Astrocyte of the hippocampus (primary cell): ENCODE measurements at regions not wholly inside any gene's neighbourhood (a gene's known extent, or its start where the extent isn't known, plus 50 kb on each side); places are given as distances from the start of the nearest gene placed in this dataset.
"Not testable (repeated sequence)": the region's sequence is repeated elsewhere in the genome, so short reads cannot be mapped to it uniquely, and the experiment has no call there.

Experiments used
- DNase-seq: peaks from one replicate; pipeline ENCODE4 v3.0.0; 2011; ENCODE audit warnings: low read depth, low spot score

GRCh38 chr5:101520417-101520816 lies 617.3 kb upstream of the ST8SIA4 start:
- DNase-seq: no peak

- no peak for DNase-seq
Measured at GRCh38 chr5:101517795-101518194, 614.7 kb upstream of the ST8SIA4 start.

- DNase-seq: peak; percentile 3
Measured at GRCh38 chr5:101515721-101516120, 612.6 kb upstream of the ST8SIA4 start.

GRCh38 chr5:101505891-101506570 lies 602.9 kb upstream of the ST8SIA4 start:
- DNase-seq: no peak

- DNase-seq: no peak
Measured at GRCh38 chr5:101482931-101483330, 579.8 kb upstream of the ST8SIA4 start.

GRCh38 chr5:101473483-101473882 lies 570.4 kb upstream of the ST8SIA4 start:
- peak; percentile 13 for DNase-seq

GRCh38 chr5:101461455-101461854 lies 558.4 kb upstream of the ST8SIA4 start:
- DNase-seq: no peak

- no peak for DNase-seq
Measured at GRCh38 chr5:101458587-101458986, 555.5 kb upstream of the ST8SIA4 start.

GRCh38 chr5:101455851-101456250 lies 552.8 kb upstream of the ST8SIA4 start:
- no peak for DNase-seq

GRCh38 chr5:101455048-101455447 lies 552.0 kb upstream of the ST8SIA4 start:
- DNase-seq: no peak

- not testable (repeated sequence) for DNase-seq
Measured at GRCh38 chr5:101442281-101442680, 539.2 kb upstream of the ST8SIA4 start.

- DNase-seq: no peak
Measured at GRCh38 chr5:101440173-101440572, 537.1 kb upstream of the ST8SIA4 start.

GRCh38 chr5:101437351-101437750 lies 534.3 kb upstream of the ST8SIA4 start:
- no peak for DNase-seq

- no peak for DNase-seq
Measured at GRCh38 chr5:101435768-101436167, 532.7 kb upstream of the ST8SIA4 start.

- DNase-seq: no peak
Measured at GRCh38 chr5:101431201-101431600, 528.1 kb upstream of the ST8SIA4 start.

GRCh38 chr5:101430551-101430950 lies 527.5 kb upstream of the ST8SIA4 start:
- no peak for DNase-seq

- peak; percentile 33 for DNase-seq
Measured at GRCh38 chr5:101429241-101429640, 526.2 kb upstream of the ST8SIA4 start.

- DNase-seq: peak; percentile 33
Measured at GRCh38 chr5:101425339-101425859, 522.3 kb upstream of the ST8SIA4 start.

GRCh38 chr5:101424530-101425175 lies 521.6 kb upstream of the ST8SIA4 start:
- peak; percentile 83 for DNase-seq

GRCh38 chr5:101418713-101419118 lies 515.6 kb upstream of the ST8SIA4 start:
- DNase-seq: peak; percentile 20

GRCh38 chr5:101404531-101404930 lies 501.4 kb upstream of the ST8SIA4 start:
- no peak for DNase-seq

GRCh38 chr5:101393795-101394450 lies 490.8 kb upstream of the ST8SIA4 start:
- DNase-seq: no peak
